T1000 (cell line): ENCODE measurements at regions not wholly inside any gene's neighbourhood (a gene's known extent, or its start where the extent isn't known, plus 50 kb on each side); places are given as distances from the start of the nearest gene placed in this dataset.

Experiments
- DNase-seq: peaks from one replicate; lab custom pipeline; 2025; ENCODE audit warnings: mixed read lengths; lab: John Stamatoyannopoulos, UW

DNA sequence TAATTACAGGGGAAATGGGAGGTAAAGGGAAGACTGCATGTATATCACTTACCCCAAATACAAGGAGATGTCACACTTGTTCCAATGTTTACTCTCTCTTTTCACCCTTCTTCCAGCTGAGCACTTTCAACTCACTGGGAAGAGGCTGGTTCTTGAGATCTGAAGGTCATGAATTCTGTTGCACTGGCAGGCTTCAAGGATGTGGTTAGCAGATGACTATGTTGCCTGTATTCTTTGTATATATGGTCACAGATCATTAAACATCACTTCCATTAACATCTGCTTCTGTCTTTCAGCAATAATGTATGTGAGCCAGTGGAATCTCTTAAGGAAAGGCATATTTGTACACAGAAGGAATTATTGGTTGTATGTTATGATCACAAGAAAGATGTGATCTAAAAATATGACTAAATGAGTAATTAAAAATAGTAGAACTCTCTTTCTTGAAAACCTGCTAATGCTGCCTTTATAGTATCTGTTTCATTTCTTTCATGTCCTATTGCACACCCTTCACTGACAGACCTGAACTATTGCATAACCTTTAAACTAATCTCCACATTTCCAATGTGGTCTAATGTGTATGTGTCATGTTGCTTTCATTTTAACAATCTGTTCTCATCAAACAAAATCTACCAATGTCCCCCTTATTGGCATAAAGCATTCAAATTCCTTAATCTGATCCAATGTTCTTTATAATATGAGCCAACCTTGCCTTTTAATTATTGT is 131.4 kb upstream of the EPHA7 start:
- DNase-seq: no peak

GRCh38 chr6:93549868-93550267 is 130.5 kb upstream of the EPHA7 start:
- no peak for DNase-seq

DNA sequence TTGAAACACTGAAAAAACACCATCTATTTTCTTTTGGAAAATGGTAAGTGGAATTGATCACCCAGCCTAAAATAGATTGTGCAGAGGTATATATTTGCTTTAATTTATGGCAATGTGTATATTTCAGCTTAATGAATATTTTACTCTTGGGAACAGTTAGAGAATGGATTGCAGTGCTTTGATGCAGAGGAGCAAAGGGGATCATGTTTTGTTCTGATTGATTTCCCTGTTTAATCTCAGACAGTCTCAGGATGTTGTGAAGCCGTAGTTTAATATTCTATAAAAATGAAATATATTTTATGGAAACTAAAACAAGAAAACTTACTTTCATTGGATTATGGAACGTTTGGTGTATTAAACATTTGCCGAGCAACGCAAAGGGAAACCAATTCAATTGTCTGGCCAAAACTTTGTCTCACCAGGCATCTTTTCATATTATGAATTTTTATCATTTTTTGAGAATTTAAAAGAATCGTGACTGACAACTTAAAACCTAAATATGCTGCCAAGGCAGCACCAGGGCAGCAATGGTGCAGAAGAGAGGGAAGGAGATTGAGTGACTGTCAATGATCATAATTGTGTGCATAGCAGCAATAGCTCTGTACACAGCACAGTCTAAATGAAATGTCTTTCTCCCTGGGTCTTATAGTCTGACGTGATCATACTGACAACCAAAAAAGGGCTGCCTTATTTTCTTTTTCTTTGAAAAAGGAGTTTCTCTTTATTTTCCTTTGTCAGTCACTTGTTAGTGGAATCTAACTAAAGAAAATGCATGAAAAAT is 105.5 kb upstream of the EPHA7 start:
- no peak for DNase-seq

- DNase-seq: no peak
Measured at GRCh38 chr6:93523365-93523764, 104.0 kb upstream of the EPHA7 start.

DNA sequence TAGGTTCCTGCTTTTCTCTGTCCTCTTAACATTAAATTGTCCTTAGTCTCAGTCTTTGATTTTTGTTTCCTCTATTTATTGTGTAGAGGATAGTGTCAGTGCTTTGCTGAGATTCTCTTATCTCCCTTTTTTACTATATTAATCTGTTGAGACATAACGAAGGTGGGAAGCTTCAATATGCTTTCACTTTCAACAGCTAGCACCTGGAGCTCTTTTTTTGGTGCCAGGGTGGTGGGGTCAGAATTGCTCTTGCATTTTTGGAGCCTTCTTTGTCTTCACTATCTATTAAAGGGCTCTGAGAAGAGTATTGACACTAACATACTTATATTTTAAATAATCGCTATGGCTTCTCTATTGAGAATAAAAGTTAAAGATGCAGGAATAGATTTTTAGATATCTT is 97.1 kb upstream of the EPHA7 start:
- DNase-seq: no peak

GRCh38 chr6:93515736-93516135 is 96.4 kb upstream of the EPHA7 start:
- DNase-seq: no peak

GRCh38 chr6:93498713-93499112 is 79.4 kb upstream of the EPHA7 start:
- no peak for DNase-seq

DNA sequence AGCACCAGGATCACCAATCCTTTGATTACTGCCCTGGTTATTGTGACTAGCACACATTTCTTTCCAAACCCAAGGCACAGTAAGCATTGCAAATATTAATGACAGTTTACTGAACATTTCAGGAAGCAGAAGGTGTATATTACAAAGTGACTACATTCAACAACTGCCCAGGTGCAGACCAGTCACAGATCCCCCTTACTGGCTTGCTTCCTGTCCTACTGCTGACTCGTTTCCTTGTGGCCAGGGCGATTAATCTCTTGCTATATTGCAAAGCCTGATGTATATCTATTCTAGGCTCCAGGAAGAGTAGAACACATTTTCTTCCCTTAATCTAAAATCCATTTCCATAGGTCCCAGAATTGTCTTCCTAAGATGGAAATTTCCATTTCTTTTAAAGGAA is 77.2 kb upstream of the EPHA7 start:
- DNase-seq: no peak

- DNase-seq: no peak
Measured at GRCh38 chr6:93494057-93494456, 74.7 kb upstream of the EPHA7 start.

DNA sequence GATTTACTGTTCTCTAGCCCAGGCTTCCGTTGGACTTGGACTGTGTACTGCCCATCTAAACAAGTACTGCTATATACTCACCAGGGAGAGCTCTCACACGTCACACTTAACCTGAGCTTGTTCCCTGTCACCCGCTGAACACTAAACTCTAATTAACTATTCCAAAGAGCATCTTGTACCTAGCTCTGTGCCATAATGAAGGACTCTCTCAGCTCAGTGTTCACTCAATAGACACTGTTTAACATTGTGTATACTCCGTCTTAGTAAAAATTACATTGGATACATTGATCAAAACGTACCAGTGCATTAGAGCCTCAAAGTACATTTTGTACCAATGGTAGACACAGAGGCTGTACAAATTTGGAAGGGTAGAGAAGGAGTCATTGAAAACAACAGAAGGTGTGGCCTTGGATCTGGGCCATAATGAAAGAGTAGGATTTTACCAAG is 55.4 kb upstream of the EPHA7 start:
- no peak for DNase-seq

DNA sequence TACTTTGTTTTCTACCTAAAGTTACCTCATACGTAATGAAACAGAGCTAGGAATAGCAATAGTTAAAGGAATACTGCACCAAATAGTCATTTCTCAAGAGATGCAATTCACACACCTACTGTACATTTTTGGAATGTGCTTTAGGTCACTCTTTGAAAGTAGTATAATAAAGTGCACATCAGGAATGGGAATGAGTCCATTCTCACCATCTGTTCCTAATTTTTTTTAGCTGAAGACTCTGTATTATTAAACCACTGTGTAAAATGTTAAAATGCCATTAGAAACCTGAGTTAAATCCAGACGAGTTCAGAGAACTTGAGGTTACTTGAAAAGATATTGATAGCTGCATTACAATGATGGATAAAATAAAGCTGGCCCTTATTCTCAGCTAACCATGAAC is 51.9 kb upstream of the EPHA7 start:
- DNase-seq: no peak
